Loucy (cell line): ENCODE measurements at regions not wholly inside any gene's neighbourhood (a gene's known extent, or its start where the extent isn't known, plus 50 kb on each side); places are given as distances from the start of the nearest gene placed in this dataset.

ENCODE experiments used
- EZH2phosphoT487 ChIP-seq: fragments of 200-600 bp; IDR thresholded peaks from 2 replicates; pipeline ENCODE4 v1.6.1; 2018; ENCODE audit warnings: antibody characterized with exemption, mild to moderate bottlenecking, moderate library complexity, borderline replicate concordance
- TF ChIP-seq, protein P1 (sequence below): fragments of 200-600 bp; sonication (generic); conservative IDR thresholded peaks from 2 replicates; pipeline ENCODE4 v1.5.1; 2014; ENCODE audit warnings: mild to moderate bottlenecking, antibody characterized with exemption, low read length

GRCh38 chr18:64803471-64803870 lies 654.6 kb upstream of the LINC00305 start:
- TF ChIP-seq, protein P1, sequence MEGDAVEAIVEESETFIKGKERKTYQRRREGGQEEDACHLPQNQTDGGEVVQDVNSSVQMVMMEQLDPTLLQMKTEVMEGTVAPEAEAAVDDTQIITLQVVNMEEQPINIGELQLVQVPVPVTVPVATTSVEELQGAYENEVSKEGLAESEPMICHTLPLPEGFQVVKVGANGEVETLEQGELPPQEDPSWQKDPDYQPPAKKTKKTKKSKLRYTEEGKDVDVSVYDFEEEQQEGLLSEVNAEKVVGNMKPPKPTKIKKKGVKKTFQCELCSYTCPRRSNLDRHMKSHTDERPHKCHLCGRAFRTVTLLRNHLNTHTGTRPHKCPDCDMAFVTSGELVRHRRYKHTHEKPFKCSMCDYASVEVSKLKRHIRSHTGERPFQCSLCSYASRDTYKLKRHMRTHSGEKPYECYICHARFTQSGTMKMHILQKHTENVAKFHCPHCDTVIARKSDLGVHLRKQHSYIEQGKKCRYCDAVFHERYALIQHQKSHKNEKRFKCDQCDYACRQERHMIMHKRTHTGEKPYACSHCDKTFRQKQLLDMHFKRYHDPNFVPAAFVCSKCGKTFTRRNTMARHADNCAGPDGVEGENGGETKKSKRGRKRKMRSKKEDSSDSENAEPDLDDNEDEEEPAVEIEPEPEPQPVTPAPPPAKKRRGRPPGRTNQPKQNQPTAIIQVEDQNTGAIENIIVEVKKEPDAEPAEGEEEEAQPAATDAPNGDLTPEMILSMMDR: no peak
- TF ChIP-seq EZH2phosphoT487: no peak
